ENCODE measurements at regions not wholly inside any gene's neighbourhood (a gene's known extent, or its start where the extent isn't known, plus 50 kb on each side); places are given as distances from the start of the nearest gene placed in this dataset.

GRCh38 chr16:51524070-51524469 lies 373.0 kb upstream of the SALL1 start (continued):
- TF ChIP-seq TSHZ2 (CRISPR knock-in tag; IDR thresholded peaks at IDR 0.05), result no peak

DNA sequence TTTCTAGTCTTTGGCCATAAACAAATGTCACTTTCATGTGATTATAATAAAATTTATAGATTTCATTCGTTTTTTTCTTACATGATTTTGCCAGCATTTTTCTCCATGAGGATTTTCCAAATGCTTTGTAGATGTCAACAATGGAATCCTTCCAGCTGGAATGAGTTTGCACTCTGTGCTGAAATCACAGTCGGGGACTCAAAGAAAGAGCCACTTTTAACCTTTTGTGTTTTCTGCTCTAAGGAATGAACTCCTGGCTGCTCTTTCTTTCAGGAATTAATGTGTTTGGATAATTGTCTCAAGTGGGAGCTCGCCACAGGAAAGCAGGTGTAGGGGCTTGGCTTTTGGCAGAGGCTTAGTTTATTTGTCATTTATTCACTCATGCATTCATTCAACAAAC lies 372.3 kb upstream of the SALL1 start:
- no peak for ATAC-seq
- TF ChIP-seq ZNF8 (CRISPR knock-in tag; IDR thresholded peaks at IDR 0.05) (no peak), ZFP30 (CRISPR knock-in tag; IDR thresholded peaks at IDR 0.05) (no peak), ARNTL (CRISPR knock-in tag; IDR thresholded peaks at IDR 0.05; ENCODE audit: borderline replicate concordance, low read depth) (no peak), ISL1 (CRISPR knock-in tag; IDR thresholded peaks at IDR 0.05) (no peak), ZNF70 (CRISPR knock-in tag; IDR thresholded peaks at IDR 0.05) (no peak), OSR1 (CRISPR knock-in tag; IDR thresholded peaks at IDR 0.05) (no peak), POU6F1 (CRISPR knock-in tag; IDR thresholded peaks at IDR 0.05; ENCODE audit: borderline replicate concordance, low read depth) (no peak), SNAI2 (CRISPR knock-in tag; IDR thresholded peaks at IDR 0.05) (no peak), GLIS3 (CRISPR knock-in tag; IDR thresholded peaks at IDR 0.05) (no peak), PATZ1 (CRISPR knock-in tag; IDR thresholded peaks at IDR 0.05; ENCODE audit: borderline replicate concordance) (no peak), ZC3H10 (CRISPR knock-in tag; IDR thresholded peaks at IDR 0.05) (no peak), CREB5 (CRISPR knock-in tag; IDR thresholded peaks at IDR 0.05; ENCODE audit: low read depth) (no peak), TCF4 (CRISPR knock-in tag; IDR thresholded peaks at IDR 0.05; ENCODE audit: borderline replicate concordance) (no peak), TSHZ2 (CRISPR knock-in tag; IDR thresholded peaks at IDR 0.05) (no peak), ZFP3 (CRISPR knock-in tag; IDR thresholded peaks at IDR 0.05) (no peak), BACH2 (CRISPR knock-in tag; IDR thresholded peaks at IDR 0.05; ENCODE audit: borderline replicate concordance) (no peak), PPARA (CRISPR knock-in tag; IDR thresholded peaks at IDR 0.05; ENCODE audit: borderline replicate concordance) (no peak), RARB (CRISPR knock-in tag; IDR thresholded peaks at IDR 0.05) (no peak), TOX (CRISPR knock-in tag; IDR thresholded peaks at IDR 0.05; ENCODE audit: borderline replicate concordance) (no peak)
- TF ChIP-seq, protein P1, sequence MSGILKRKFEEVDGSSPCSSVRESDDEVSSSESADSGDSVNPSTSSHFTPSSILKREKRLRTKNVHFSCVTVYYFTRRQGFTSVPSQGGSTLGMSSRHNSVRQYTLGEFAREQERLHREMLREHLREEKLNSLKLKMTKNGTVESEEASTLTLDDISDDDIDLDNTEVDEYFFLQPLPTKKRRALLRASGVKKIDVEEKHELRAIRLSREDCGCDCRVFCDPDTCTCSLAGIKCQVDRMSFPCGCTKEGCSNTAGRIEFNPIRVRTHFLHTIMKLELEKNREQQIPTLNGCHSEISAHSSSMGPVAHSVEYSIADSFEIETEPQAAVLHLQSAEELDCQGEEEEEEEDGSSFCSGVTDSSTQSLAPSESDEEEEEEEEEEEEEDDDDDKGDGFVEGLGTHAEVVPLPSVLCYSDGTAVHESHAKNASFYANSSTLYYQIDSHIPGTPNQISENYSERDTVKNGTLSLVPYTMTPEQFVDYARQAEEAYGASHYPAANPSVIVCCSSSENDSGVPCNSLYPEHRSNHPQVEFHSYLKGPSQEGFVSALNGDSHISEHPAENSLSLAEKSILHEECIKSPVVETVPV (CRISPR knock-in tag; IDR thresholded peaks at IDR 0.05), result no peak
